ENCODE measurements at regions not wholly inside any gene's neighbourhood (a gene's known extent, or its start where the extent isn't known, plus 50 kb on each side); places are given as distances from the start of the nearest gene placed in this dataset.

GRCh38 chr16:13338044-13338443 is 436.6 kb downstream of the SHISA9 start:
- DNase-seq (ENCODE audit: low read depth, low spot score): no peak
- no peaks in the 10 kb centered on the region for H3K9me2 ChIP-seq (ENCODE audit: insufficient read depth)
- intact Hi-C loops (cut with micrococcal nuclease): no loop called here
- H3K27ac ChIP-seq (ENCODE audit: low read depth, low read length): no peak overlapping the region
- no peaks in the 10 kb centered on the region for H4K20me1 ChIP-seq (ENCODE audit: insufficient read depth)
- no peaks in the 10 kb centered on the region for H3K79me2 ChIP-seq (ENCODE audit: insufficient read depth, low read length)
- H2AFZ ChIP-seq (ENCODE audit: low read depth, low read length, poor library complexity, severe bottlenecking): no peak overlapping the region
- ChIA-PET CTCF (no interaction called here), POLR2A (no interaction called here), RAD21 (ENCODE audit: low non-redundant PET in 1 of 2, low total read pairs in 2 of 2, uncharacterized antibody in 2 of 2, unreplicated experiment in 2 of 2) (no interaction called here)
- H3K36me3 ChIP-seq (ENCODE audit: control insufficient read depth in 1 of 2, insufficient read depth in 2 of 2, low read length in 2 of 2): no peaks in the 10 kb centered on the region
- H3K9ac ChIP-seq (ENCODE audit: low read length): no peak overlapping the region
- no peaks in the 10 kb centered on the region for H3K4me1 ChIP-seq (ENCODE audit: control insufficient read depth in 1 of 2, insufficient read depth in 2 of 2, low read length in 2 of 2)
- H3K4me2 ChIP-seq (ENCODE audit: low read length): no peak overlapping the region
- no peaks in the 10 kb centered on the region for H3K27me3 ChIP-seq (ENCODE audit: insufficient read depth, low read length)
- TF ChIP-seq POLR2A (IDR thresholded peaks at IDR 0.05; ENCODE audit: borderline replicate concordance, extremely low read depth, insufficient read depth, insufficient read length): no peak
- TF ChIP-seq JUND (IDR thresholded peaks at IDR 0.05): no peak
- no peak for ATAC-seq
- BruUV-seq (replicated peaks): no TSS peak
- H3K9me3 ChIP-seq (ENCODE audit: control insufficient read depth in 1 of 2, insufficient read depth in 1 of 2, low read depth in 1 of 2, low read length in 2 of 2): no peaks in the 10 kb centered on the region; a peak in 1 of 4 replicates
- H3K4me3 ChIP-seq (replicated peaks in 1 of 2; ENCODE audit: low read depth in 1 of 2, low read length in 2 of 2): no peak overlapping the region

- intact Hi-C loops (cut with micrococcal nuclease): no loop called here
- ChIA-PET CTCF (no interaction called here), RAD21 (ENCODE audit: low non-redundant PET in 1 of 2, low total read pairs in 2 of 2, uncharacterized antibody in 2 of 2, unreplicated experiment in 2 of 2) (no interaction called here), POLR2A (no interaction called here)
- Histone ChIP-seq H3K36me3 (ENCODE audit: control insufficient read depth in 1 of 2, insufficient read depth in 2 of 2, low read length in 2 of 2) (no peaks in the 10 kb centered on the region), H3K4me2 (ENCODE audit: low read length) (no peak overlapping the region), H3K79me2 (ENCODE audit: insufficient read depth, low read length) (no peaks in the 10 kb centered on the region), H2AFZ (ENCODE audit: low read depth, low read length, poor library complexity, severe bottlenecking) (no peak overlapping the region), H3K4me3 (replicated peaks in 1 of 2; ENCODE audit: low read depth in 1 of 2, low read length in 2 of 2) (no peak overlapping the region), H4K20me1 (ENCODE audit: insufficient read depth) (no peaks in the 10 kb centered on the region), H3K9ac (ENCODE audit: low read length) (no peak overlapping the region), H3K9me3 (ENCODE audit: control insufficient read depth in 1 of 2, insufficient read depth in 1 of 2, low read depth in 1 of 2, low read length in 2 of 2) (no peaks in the 10 kb centered on the region), H3K4me1 (ENCODE audit: control insufficient read depth in 1 of 2, insufficient read depth in 2 of 2, low read length in 2 of 2) (no peaks in the 10 kb centered on the region), H3K27ac (ENCODE audit: low read depth, low read length) (no peak overlapping the region), H3K9me2 (ENCODE audit: insufficient read depth) (no peaks in the 10 kb centered on the region), H3K27me3 (ENCODE audit: insufficient read depth, low read length) (no peaks in the 10 kb centered on the region)
- BruUV-seq (replicated peaks): no TSS peak
- DNase-seq (ENCODE audit: low read depth, low spot score) (no peak), ATAC-seq (no peak)
- no peak for TF ChIP-seq TCF7L2 (IDR thresholded peaks at IDR 0.05; ENCODE audit: borderline replicate concordance, extremely low read depth, insufficient read depth, insufficient read length)
- no peak for TF ChIP-seq RAD21 (IDR thresholded peaks at IDR 0.05; ENCODE audit: low read depth)
- TF ChIP-seq SRF (IDR thresholded peaks at IDR 0.05; ENCODE audit: low read depth): no peak
- TF ChIP-seq CBX3 (IDR thresholded peaks at IDR 0.05; ENCODE audit: low read depth): no peak
- no peak for TF ChIP-seq ZBTB33 (IDR thresholded peaks at IDR 0.05; ENCODE audit: extremely low read depth, insufficient replicate concordance, low read length)
- no peak for TF ChIP-seq ATF3 (IDR thresholded peaks at IDR 0.05)
- no peak for TF ChIP-seq REST (IDR thresholded peaks at IDR 0.05; ENCODE audit: low read depth)
- TF ChIP-seq ZNF274 (IDR thresholded peaks at IDR 0.05; ENCODE audit: low read depth, low read length): no peak
- no peak for TF ChIP-seq EZH2 (IDR thresholded peaks at IDR 0.05)
- TF ChIP-seq JUND (IDR thresholded peaks at IDR 0.05): no peak
- no peak for TF ChIP-seq YY1 (IDR thresholded peaks at IDR 0.05; ENCODE audit: extremely low read depth, insufficient replicate concordance, low read depth, low read length)
- no peak for TF ChIP-seq POLR2AphosphoS5 (IDR thresholded peaks at IDR 0.05; ENCODE audit: low read depth, low read length)
- no peak for TF ChIP-seq SP1 (IDR thresholded peaks at IDR 0.05; ENCODE audit: low read depth)
These were observed 441.3 kb downstream of the SHISA9 start for GRCh38 chr16:13342675-13343074.
